ENCODE measurements at regions not wholly inside any gene's neighbourhood (a gene's known extent, or its start where the extent isn't known, plus 50 kb on each side); places are given as distances from the start of the nearest gene placed in this dataset.

GRCh38 chr11:13152264-13152663, 125.3 kb upstream of the BMAL1 start:
- POLR2A ChIA-PET: no interaction called here
- Mint-ChIP-seq H3K9me3 (peaks cover 27% of the 10 kb centered on the region), H3K27me3 (ENCODE audit: low read depth) (no peaks in the 10 kb centered on the region), H3K4me1 (no peaks in the 10 kb centered on the region), H3K4me3 (no peak overlapping the region), H3K36me3 (no peaks in the 10 kb centered on the region; the same call in 1 of the 2 replicates), H3K27ac (no peak overlapping the region)
- CTCF ChIA-PET: interaction anchor here (0.6 to 6.3 kb wide), 4 partner anchors 144 to 1389 kb away, joined by 3 to 42 read pairs (median 4); partner anchors contain the start of gene RASSF10
- no peak for DNase-seq (ENCODE audit: low spot score)
- TF ChIP-seq NR3C1 (CRISPR knock-in tag; conservative IDR thresholded peaks at IDR 0.05; ENCODE audit: low read depth): no peak
- TF ChIP-seq MXD4 (CRISPR knock-in tag; IDR thresholded peaks at IDR 0.05; ENCODE audit: borderline replicate concordance): no peak
- TF ChIP-seq ZNF121 (CRISPR knock-in tag; IDR thresholded peaks at IDR 0.05): no peak
- no peak for TF ChIP-seq ZNF317 (CRISPR knock-in tag; IDR thresholded peaks at IDR 0.05; ENCODE audit: borderline replicate concordance, low read depth)
- TF ChIP-seq FOXJ3 (CRISPR knock-in tag; IDR thresholded peaks at IDR 0.05; ENCODE audit: borderline replicate concordance): no peak
- no peak for TF ChIP-seq ZNF219 (CRISPR knock-in tag; IDR thresholded peaks at IDR 0.05; ENCODE audit: borderline replicate concordance)
- TF ChIP-seq ZNF416 (CRISPR knock-in tag; IDR thresholded peaks at IDR 0.05): no peak
- no peak for TF ChIP-seq ESRRA (CRISPR knock-in tag; IDR thresholded peaks at IDR 0.05; ENCODE audit: borderline replicate concordance)
- no peak for TF ChIP-seq CTCF (IDR thresholded peaks at IDR 0.05)
- TF ChIP-seq CBFB (CRISPR knock-in tag; IDR thresholded peaks at IDR 0.05; ENCODE audit: low read depth): no peak
- TF ChIP-seq GTF2I (CRISPR knock-in tag; conservative IDR thresholded peaks at IDR 0.05): no peak
- TF ChIP-seq STAT6 (CRISPR knock-in tag; conservative IDR thresholded peaks at IDR 0.05; ENCODE audit: low read depth): no peak
- TF ChIP-seq TEAD1 (CRISPR knock-in tag; IDR thresholded peaks at IDR 0.05): no peak
- TF ChIP-seq ATF2 (CRISPR knock-in tag; IDR thresholded peaks at IDR 0.05; ENCODE audit: borderline replicate concordance, low read depth): no peak
- TF ChIP-seq HMGXB4 (CRISPR knock-in tag; IDR thresholded peaks at IDR 0.05): no peak
- no peak for ATAC-seq

GRCh38 chr11:13152736-13153541, 124.7 kb upstream of the BMAL1 start:
- no peaks in the 10 kb centered on the region; the same call in 1 of the 2 replicates for H3K36me3 Mint-ChIP-seq
- POLR2A ChIA-PET: no interaction called here
- no peaks in the 10 kb centered on the region for H3K4me1 Mint-ChIP-seq
- H3K9me3 Mint-ChIP-seq: peaks cover 34% of the 10 kb centered on the region
- no peaks in the 10 kb centered on the region for H3K27me3 Mint-ChIP-seq (ENCODE audit: low read depth)
- no peak overlapping the region for H3K27ac Mint-ChIP-seq
- CTCF ChIA-PET: interaction anchor here (0.6 to 6.3 kb wide), 5 partner anchors 144 to 1390 kb away, joined by 3 to 42 read pairs (median 3); partner anchors contain the start of gene RASSF10
- no peak overlapping the region for H3K4me3 Mint-ChIP-seq
- no peak for DNase-seq (ENCODE audit: low spot score)
- no peak for ATAC-seq
- no peak for TF ChIP-seq KAT7 (CRISPR knock-in tag; IDR thresholded peaks at IDR 0.05; ENCODE audit: borderline replicate concordance)
- no peak for TF ChIP-seq GTF2I (CRISPR knock-in tag; conservative IDR thresholded peaks at IDR 0.05)
- no peak for TF ChIP-seq USF2 (CRISPR knock-in tag; IDR thresholded peaks at IDR 0.05)
- TF ChIP-seq ZMAT4 (CRISPR knock-in tag; IDR thresholded peaks at IDR 0.05): no peak
- no peak for TF ChIP-seq ZBTB43 (CRISPR knock-in tag; IDR thresholded peaks at IDR 0.05)
- TF ChIP-seq ZNF396 (CRISPR knock-in tag; IDR thresholded peaks at IDR 0.05; ENCODE audit: borderline replicate concordance): no peak
- no peak for TF ChIP-seq IRF1 (CRISPR knock-in tag; IDR thresholded peaks at IDR 0.05)
- no peak for TF ChIP-seq TEAD1 (CRISPR knock-in tag; IDR thresholded peaks at IDR 0.05)
- TF ChIP-seq MYBL2 (CRISPR knock-in tag; IDR thresholded peaks at IDR 0.05): no peak
- TF ChIP-seq CREM (CRISPR knock-in tag; IDR thresholded peaks at IDR 0.05): no peak
